Chondrocyte (in vitro differentiated cells): ENCODE measurements at regions not wholly inside any gene's neighbourhood (a gene's known extent, or its start where the extent isn't known, plus 50 kb on each side); places are given as distances from the start of the nearest gene placed in this dataset.

Source experiments
- DNase-seq: peaks from one replicate; pipeline ENCODE4 v3.0.0; 2021; ENCODE audit warnings: mixed read lengths, low spot score
- H3K27ac Mint-ChIP-seq: one replicate; pipeline ENCODE4 v1.8.0; 2021; ENCODE audit warnings: mild to moderate bottlenecking, moderate library complexity, mixed read lengths; ENCODE audit not compliant: unreplicated experiment
- H3K27me3 Mint-ChIP-seq: 2 replicates; pipeline ENCODE4 v1.8.0; 2021; ENCODE audit warnings: low read depth, mixed read lengths
- H3K36me3 Mint-ChIP-seq: 2 replicates; pipeline ENCODE4 v1.8.0; 2021; ENCODE audit warnings: low read depth, mixed read lengths
- H3K4me1 Mint-ChIP-seq: 2 replicates; pipeline ENCODE4 v1.8.0; 2021; ENCODE audit warnings: low read depth, mild to moderate bottlenecking, mixed read lengths
- H3K4me3 Mint-ChIP-seq: one replicate; pipeline ENCODE4 v1.8.0; 2021; ENCODE audit warnings: mild to moderate bottlenecking, moderate library complexity, mixed read lengths; ENCODE audit not compliant: unreplicated experiment
- H3K9me3 Mint-ChIP-seq: 2 replicates; pipeline ENCODE4 v1.8.0; 2021; ENCODE audit warnings: low read depth, mixed read lengths
- TF ChIP-seq, protein P1 (sequence below): fragments of 200-600 bp; sonication (generic); IDR thresholded peaks from 2 replicates; pipeline ENCODE4 v1.5.0; 2021; ENCODE audit warnings: antibody characterized with exemption, mild to moderate bottlenecking, moderate library complexity

DNA sequence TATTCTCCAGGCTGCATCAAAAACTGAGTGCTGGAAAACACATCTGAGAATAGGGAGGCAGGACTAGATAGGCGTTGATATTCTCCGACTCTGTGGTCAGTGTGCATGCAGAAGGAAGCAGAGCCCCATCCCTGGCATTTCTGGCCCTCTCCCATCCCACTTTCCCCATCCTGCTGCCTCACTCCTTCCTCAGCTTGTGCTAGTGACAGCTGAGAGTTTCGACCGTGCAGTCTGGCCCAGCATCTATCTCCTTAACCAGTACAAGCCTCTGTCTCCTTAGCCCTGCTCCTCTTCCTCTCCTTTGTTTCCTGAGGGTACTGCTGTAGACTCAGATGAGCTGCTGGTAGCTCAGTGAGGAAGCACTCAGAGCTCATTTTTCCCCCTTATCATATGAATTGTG lies 163.2 kb downstream of the SUCLA2 start:
- no peaks in the 10 kb centered on the region for H3K9me3 Mint-ChIP-seq
- H3K27ac Mint-ChIP-seq: no peak overlapping the region
- no peaks in the 10 kb centered on the region for H3K36me3 Mint-ChIP-seq

DNA sequence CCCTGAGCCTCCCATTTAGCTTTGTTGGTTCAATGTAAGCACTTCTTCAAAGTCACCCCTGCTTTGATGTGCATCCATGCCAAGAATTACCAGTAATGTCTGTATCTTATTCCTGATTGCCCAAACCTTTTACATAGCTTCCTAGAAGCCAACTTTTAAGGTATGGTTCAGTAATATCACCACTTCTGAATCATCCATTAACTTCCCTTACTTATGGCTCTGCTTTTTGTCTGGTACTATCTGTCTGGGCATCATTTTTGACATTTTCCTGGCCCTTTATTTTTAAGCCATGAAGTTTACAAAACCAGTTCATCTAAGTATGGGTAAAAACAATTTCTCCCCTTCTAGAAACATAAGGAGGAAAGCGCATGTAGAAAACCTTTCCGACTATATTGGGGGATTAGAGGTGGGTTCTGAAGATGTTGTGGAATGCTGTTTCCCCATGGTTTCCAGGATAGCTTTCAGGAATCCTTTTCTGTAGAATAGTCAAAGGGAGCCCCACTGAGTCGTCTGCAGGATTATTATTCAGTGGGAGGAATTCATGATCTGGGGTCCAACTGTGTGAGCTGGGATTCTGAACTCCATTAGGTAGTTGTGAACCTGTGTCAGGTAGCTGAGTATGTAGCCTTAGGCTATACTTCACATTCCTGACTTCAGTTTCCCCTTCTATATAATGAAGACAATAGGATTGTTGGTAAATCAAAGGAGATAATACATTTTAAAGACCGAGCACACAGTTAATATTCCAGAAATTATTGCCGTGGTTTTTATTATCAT lies 163.8 kb downstream of the SUCLA2 start:
- Mint-ChIP-seq H3K4me3 (no peak overlapping the region), H3K4me1 (no peaks in the 10 kb centered on the region), H3K27ac (no peak overlapping the region), H3K27me3 (no peaks in the 10 kb centered on the region), H3K9me3 (no peaks in the 10 kb centered on the region), H3K36me3 (no peaks in the 10 kb centered on the region)
- TF ChIP-seq, protein P1, sequence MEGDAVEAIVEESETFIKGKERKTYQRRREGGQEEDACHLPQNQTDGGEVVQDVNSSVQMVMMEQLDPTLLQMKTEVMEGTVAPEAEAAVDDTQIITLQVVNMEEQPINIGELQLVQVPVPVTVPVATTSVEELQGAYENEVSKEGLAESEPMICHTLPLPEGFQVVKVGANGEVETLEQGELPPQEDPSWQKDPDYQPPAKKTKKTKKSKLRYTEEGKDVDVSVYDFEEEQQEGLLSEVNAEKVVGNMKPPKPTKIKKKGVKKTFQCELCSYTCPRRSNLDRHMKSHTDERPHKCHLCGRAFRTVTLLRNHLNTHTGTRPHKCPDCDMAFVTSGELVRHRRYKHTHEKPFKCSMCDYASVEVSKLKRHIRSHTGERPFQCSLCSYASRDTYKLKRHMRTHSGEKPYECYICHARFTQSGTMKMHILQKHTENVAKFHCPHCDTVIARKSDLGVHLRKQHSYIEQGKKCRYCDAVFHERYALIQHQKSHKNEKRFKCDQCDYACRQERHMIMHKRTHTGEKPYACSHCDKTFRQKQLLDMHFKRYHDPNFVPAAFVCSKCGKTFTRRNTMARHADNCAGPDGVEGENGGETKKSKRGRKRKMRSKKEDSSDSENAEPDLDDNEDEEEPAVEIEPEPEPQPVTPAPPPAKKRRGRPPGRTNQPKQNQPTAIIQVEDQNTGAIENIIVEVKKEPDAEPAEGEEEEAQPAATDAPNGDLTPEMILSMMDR: no peak
- DNase-seq: no peak

More for the DNA sequence above, 163.2 kb downstream of the SUCLA2 start:
- no peaks in the 10 kb centered on the region for H3K4me1 Mint-ChIP-seq
- H3K27me3 Mint-ChIP-seq: no peaks in the 10 kb centered on the region
- no peak for DNase-seq
- no peak overlapping the region for H3K4me3 Mint-ChIP-seq
- TF ChIP-seq, protein P1: no peak

DNA sequence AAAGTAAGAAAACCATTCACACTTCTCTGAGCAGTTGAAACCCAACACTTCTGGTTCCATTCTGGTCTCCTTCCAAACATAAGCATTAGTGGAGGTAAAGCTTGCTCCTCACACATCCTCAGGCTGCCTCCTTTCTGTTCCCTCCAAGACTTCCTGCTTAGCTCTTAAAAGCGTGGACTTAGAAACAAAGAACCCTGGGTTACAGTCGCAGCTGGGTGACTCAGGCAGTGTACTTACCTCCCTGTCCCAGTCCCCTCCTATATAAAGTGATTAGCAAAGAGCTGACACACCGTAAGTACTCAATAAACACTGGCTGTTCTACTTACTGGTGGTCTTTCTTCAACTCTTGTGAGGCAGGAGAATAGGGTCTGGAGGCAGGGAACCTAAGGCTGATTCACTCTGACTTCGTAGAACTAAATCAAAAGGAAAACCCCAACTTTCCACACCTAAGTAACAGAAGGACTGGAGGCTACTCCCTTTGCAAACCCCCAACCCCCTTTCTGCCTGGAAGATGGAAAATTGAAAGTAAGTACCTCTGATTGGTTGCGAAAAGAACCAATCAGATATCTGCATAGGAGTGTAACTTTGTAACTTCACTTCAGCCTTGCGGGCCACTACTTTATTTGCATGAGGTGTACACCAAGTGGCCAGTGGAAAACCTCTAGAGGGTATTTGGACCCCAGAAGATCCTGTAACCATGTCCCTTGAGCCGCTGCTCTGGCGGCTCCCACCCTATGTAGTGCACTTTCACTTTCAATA lies 165.4 kb downstream of the SUCLA2 start:
- TF ChIP-seq, protein P1: no peak
- Mint-ChIP-seq H3K4me3 (no peak overlapping the region), H3K9me3 (no peaks in the 10 kb centered on the region), H3K4me1 (no peaks in the 10 kb centered on the region), H3K27me3 (no peaks in the 10 kb centered on the region), H3K27ac (no peak overlapping the region), H3K36me3 (no peaks in the 10 kb centered on the region)
- no peak for DNase-seq

DNA sequence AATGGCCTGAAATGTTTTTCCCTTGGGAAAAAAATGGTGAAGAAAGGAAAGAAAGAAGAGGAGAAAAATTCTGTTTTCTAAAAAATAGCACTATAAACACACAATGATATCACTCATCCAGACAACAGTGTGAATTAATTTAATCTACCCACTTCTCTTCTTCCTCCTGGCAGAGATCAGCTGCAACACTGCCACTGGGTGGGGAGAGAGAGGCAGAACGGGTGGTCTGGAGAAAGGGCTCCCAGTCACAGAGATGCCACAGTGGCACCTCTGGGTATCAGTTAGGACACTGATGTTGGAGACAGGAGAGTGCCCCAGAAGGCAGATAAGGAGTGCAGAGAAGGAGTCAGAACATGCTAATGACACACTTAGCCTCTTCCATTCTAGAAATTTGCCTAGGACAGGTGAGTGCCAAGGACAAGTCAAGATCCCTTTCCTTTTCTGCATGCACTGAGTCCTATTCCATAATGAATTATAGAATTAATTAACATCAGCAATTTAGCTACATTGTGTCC lies 168.6 kb downstream of the SUCLA2 start:
- DNase-seq: no peak
- Mint-ChIP-seq H3K36me3 (no peaks in the 10 kb centered on the region), H3K27me3 (no peaks in the 10 kb centered on the region), H3K27ac (no peak overlapping the region), H3K9me3 (no peaks in the 10 kb centered on the region), H3K4me3 (no peak overlapping the region), H3K4me1 (no peaks in the 10 kb centered on the region)
- TF ChIP-seq, protein P1: no peak

DNA sequence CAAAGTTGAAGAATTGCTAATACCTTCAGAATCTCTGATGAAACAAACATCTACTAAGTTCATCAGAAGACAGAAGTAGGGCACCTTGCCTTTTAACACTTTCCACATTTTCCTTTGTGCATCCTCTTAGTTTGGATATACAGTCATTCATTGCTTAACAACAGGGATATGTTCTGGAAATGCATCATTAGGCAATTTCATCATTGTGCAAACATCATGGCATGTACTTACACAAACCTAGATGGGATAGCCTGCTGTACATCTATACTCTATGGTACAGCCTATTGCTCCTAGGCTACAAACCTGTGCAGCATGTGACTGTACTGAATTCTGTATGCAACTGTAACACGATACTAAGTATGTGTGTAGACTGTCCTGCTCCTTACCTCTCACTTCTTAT lies 169.8 kb downstream of the SUCLA2 start:
- DNase-seq: no peak
- Mint-ChIP-seq H3K27me3 (no peaks in the 10 kb centered on the region), H3K4me3 (no peak overlapping the region), H3K27ac (no peak overlapping the region), H3K36me3 (no peaks in the 10 kb centered on the region), H3K9me3 (no peaks in the 10 kb centered on the region), H3K4me1 (peaks cover 4% of the 10 kb centered on the region)
- TF ChIP-seq, protein P1: no peak
